Activated CD4-positive, alpha-beta T cell treated with anti-CD3 and anti-CD28 coated beads, Interleukin-2, amount 10 ng/mL, durations not matched to agents 7 days and 5 days (primary cell): ENCODE measurements at regions not wholly inside any gene's neighbourhood (a gene's known extent, or its start where the extent isn't known, plus 50 kb on each side); places are given as distances from the start of the nearest gene placed in this dataset.

Experiments
- CTCF ChIA-PET: fragments of 350-600 bp; sonication (Branson Sonifier 250); formaldehyde crosslinking; loops from one replicate; lab custom pipeline; 2021; ENCODE audit warnings: antibody characterized with exemption; lab: Charles Lee
- POLR2A ChIA-PET: fragments of 350-600 bp; sonication (Branson Sonifier 250); formaldehyde crosslinking; loops from one replicate; lab custom pipeline; 2021; ENCODE audit warnings: antibody characterized with exemption; lab: Charles Lee
- DNase-seq: peaks from one replicate; pipeline ENCODE4 v3.0.0-alpha.2; 2020
- H3K27ac Mint-ChIP-seq: one replicate; pipeline ENCODE4 v1.8.0; 2021; ENCODE audit warnings: mild to moderate bottlenecking, moderate library complexity, mixed read lengths
- H3K27me3 Mint-ChIP-seq: one replicate; pipeline ENCODE4 v1.8.0; 2021; ENCODE audit warnings: mixed read lengths
- H3K36me3 Mint-ChIP-seq: one replicate; pipeline ENCODE4 v1.8.0; 2021; ENCODE audit warnings: low read depth, mixed read lengths
- H3K4me1 Mint-ChIP-seq: one replicate; pipeline ENCODE4 v1.8.0; 2021; ENCODE audit warnings: mixed read lengths
- H3K4me3 Mint-ChIP-seq: one replicate; pipeline ENCODE4 v1.8.0; 2021; ENCODE audit warnings: mild to moderate bottlenecking, moderate library complexity, mixed read lengths
- H3K9me3 Mint-ChIP-seq: one replicate; pipeline ENCODE4 v1.8.0; 2021; ENCODE audit warnings: mixed read lengths

- POLR2A ChIA-PET: no interaction called here
- Mint-ChIP-seq H3K4me3 (no peak overlapping the region), H3K27ac (no peak overlapping the region), H3K27me3 (peaks cover 2% of the 10 kb centered on the region), H3K36me3 (no peaks in the 10 kb centered on the region), H3K9me3 (no peaks in the 10 kb centered on the region), H3K4me1 (no peaks in the 10 kb centered on the region)
- CTCF ChIA-PET: interaction anchor here (1.5 kb wide), 1 partner anchor 217 kb away, joined by 3 read pairs; no protein-coding TSS in a partner anchor
- DNase-seq: no peak
Observed at GRCh38 chr7:86931439-86931838, 128.0 kb downstream of the ELAPOR2 start.

- CTCF ChIA-PET: no interaction called here
- POLR2A ChIA-PET: no interaction called here
- Mint-ChIP-seq H3K4me1 (no peaks in the 10 kb centered on the region), H3K36me3 (no peaks in the 10 kb centered on the region), H3K4me3 (no peak overlapping the region), H3K27me3 (peaks cover 2% of the 10 kb centered on the region), H3K9me3 (no peaks in the 10 kb centered on the region), H3K27ac (no peak overlapping the region)
- no peak for DNase-seq
Observed at GRCh38 chr7:86930554-86931307, 128.7 kb downstream of the ELAPOR2 start.

GRCh38 chr7:86929293-86930109 is 130.0 kb downstream of the ELAPOR2 start:
- H3K4me1 Mint-ChIP-seq: no peaks in the 10 kb centered on the region
- peaks cover 6% of the 10 kb centered on the region for H3K27me3 Mint-ChIP-seq

GRCh38 chr7:86928308-86928707 is 131.1 kb downstream of the ELAPOR2 start:
- ChIA-PET POLR2A (no interaction called here), CTCF (interaction anchor here (0.7 kb wide), 1 partner anchor 224 kb away, joined by 3 read pairs; the partner anchor contains the start of gene DMTF1)
- Mint-ChIP-seq H3K36me3 (no peaks in the 10 kb centered on the region), H3K4me1 (no peaks in the 10 kb centered on the region), H3K27me3 (peaks cover 9% of the 10 kb centered on the region), H3K27ac (no peak overlapping the region), H3K4me3 (no peak overlapping the region), H3K9me3 (no peaks in the 10 kb centered on the region)
- DNase-seq: no peak

More at GRCh38 chr7:86929293-86930109, 130.0 kb downstream of the ELAPOR2 start:
- ChIA-PET POLR2A (no interaction called here), CTCF (no interaction called here)
- no peak overlapping the region for H3K27ac Mint-ChIP-seq
- no peaks in the 10 kb centered on the region for H3K36me3 Mint-ChIP-seq
- no peak overlapping the region for H3K4me3 Mint-ChIP-seq
- H3K9me3 Mint-ChIP-seq: no peaks in the 10 kb centered on the region
- DNase-seq: no peak

- ChIA-PET POLR2A (no interaction called here), CTCF (interaction anchor here (0.7 to 2.5 kb wide), 3 partner anchors 9 to 222 kb away, joined by 3 to 9 read pairs (median 4); no protein-coding TSS in a partner anchor)
- H3K4me3 Mint-ChIP-seq: no peak overlapping the region
- H3K27me3 Mint-ChIP-seq: peaks cover 9% of the 10 kb centered on the region
- H3K4me1 Mint-ChIP-seq: no peaks in the 10 kb centered on the region
- no peaks in the 10 kb centered on the region for H3K36me3 Mint-ChIP-seq
- peak; percentile 53 for DNase-seq
- H3K27ac Mint-ChIP-seq: no peak overlapping the region
- no peaks in the 10 kb centered on the region for H3K9me3 Mint-ChIP-seq
Observed at GRCh38 chr7:86926732-86927131, 132.7 kb downstream of the ELAPOR2 start.

- H3K4me1 Mint-ChIP-seq: no peaks in the 10 kb centered on the region
Observed at GRCh38 chr7:86925221-86925620, 134.2 kb downstream of the ELAPOR2 start.

GRCh38 chr7:86923527-86923926 is 135.9 kb downstream of the ELAPOR2 start:
- Mint-ChIP-seq H3K27ac (no peak overlapping the region), H3K36me3 (no peaks in the 10 kb centered on the region), H3K9me3 (no peaks in the 10 kb centered on the region), H3K4me3 (no peak overlapping the region), H3K27me3 (peaks cover 11% of the 10 kb centered on the region), H3K4me1 (no peaks in the 10 kb centered on the region)
- CTCF ChIA-PET: no interaction called here
- DNase-seq: no peak
- POLR2A ChIA-PET: interaction anchor here (0.6 kb wide), 1 partner anchor 397 kb away, joined by 3 read pairs; no protein-coding TSS in a partner anchor

More at GRCh38 chr7:86925221-86925620, 134.2 kb downstream of the ELAPOR2 start:
- H3K36me3 Mint-ChIP-seq: no peaks in the 10 kb centered on the region
- no peak overlapping the region for H3K27ac Mint-ChIP-seq
- peaks cover 11% of the 10 kb centered on the region for H3K27me3 Mint-ChIP-seq
- no peak overlapping the region for H3K4me3 Mint-ChIP-seq
- ChIA-PET POLR2A (no interaction called here), CTCF (interaction anchor here (2.5 kb wide), 1 partner anchor 223 kb away, joined by 9 read pairs; no protein-coding TSS in a partner anchor)
- no peak for DNase-seq
- H3K9me3 Mint-ChIP-seq: no peaks in the 10 kb centered on the region

- Mint-ChIP-seq H3K27me3 (peaks cover 9% of the 10 kb centered on the region), H3K4me3 (no peak overlapping the region), H3K36me3 (no peaks in the 10 kb centered on the region), H3K9me3 (no peaks in the 10 kb centered on the region), H3K4me1 (no peaks in the 10 kb centered on the region), H3K27ac (no peak overlapping the region)
- DNase-seq: no peak
- POLR2A ChIA-PET: no interaction called here
- CTCF ChIA-PET: no interaction called here
Observed at GRCh38 chr7:86920154-86920553, 139.3 kb downstream of the ELAPOR2 start.

GRCh38 chr7:86918245-86918644 is 141.2 kb downstream of the ELAPOR2 start:
- H3K27ac Mint-ChIP-seq: no peak overlapping the region
- DNase-seq: no peak
- H3K36me3 Mint-ChIP-seq: no peaks in the 10 kb centered on the region
- ChIA-PET CTCF (interaction anchor here (0.6 kb wide), 1 partner anchor 16 kb away, joined by 3 read pairs; no protein-coding TSS in a partner anchor), POLR2A (no interaction called here)
- no peaks in the 10 kb centered on the region for H3K9me3 Mint-ChIP-seq
- H3K27me3 Mint-ChIP-seq: peaks cover 2% of the 10 kb centered on the region
- no peaks in the 10 kb centered on the region for H3K4me1 Mint-ChIP-seq
- no peak overlapping the region for H3K4me3 Mint-ChIP-seq

GRCh38 chr7:86916277-86916825 is 143.1 kb downstream of the ELAPOR2 start:
- H3K36me3 Mint-ChIP-seq: no peaks in the 10 kb centered on the region
- no peaks in the 10 kb centered on the region for H3K4me1 Mint-ChIP-seq
- DNase-seq: no peak
- no peak overlapping the region for H3K4me3 Mint-ChIP-seq
- CTCF ChIA-PET: interaction anchor here (0.6 to 1.6 kb wide), 3 partner anchors 232 to 345 kb away, joined by 3 to 4 read pairs (median 3); no protein-coding TSS in a partner anchor
- no peak overlapping the region for H3K27ac Mint-ChIP-seq
- peaks cover 2% of the 10 kb centered on the region for H3K27me3 Mint-ChIP-seq
- POLR2A ChIA-PET: no interaction called here
- no peaks in the 10 kb centered on the region for H3K9me3 Mint-ChIP-seq

GRCh38 chr7:86914551-86914950 is 144.9 kb downstream of the ELAPOR2 start:
- Mint-ChIP-seq H3K4me1 (no peaks in the 10 kb centered on the region), H3K4me3 (no peak overlapping the region), H3K36me3 (no peaks in the 10 kb centered on the region), H3K27me3 (no peaks in the 10 kb centered on the region), H3K9me3 (no peaks in the 10 kb centered on the region), H3K27ac (no peak overlapping the region)
- ChIA-PET CTCF (no interaction called here), POLR2A (no interaction called here)
- DNase-seq: no peak
